ENCODE measurements at regions not wholly inside any gene's neighbourhood (a gene's known extent, or its start where the extent isn't known, plus 50 kb on each side); places are given as distances from the start of the nearest gene placed in this dataset.

GRCh38 chr6:169847141-169847674 lies 95.8 kb downstream of the ERMARD start:
- CTCF ChIA-PET: interaction anchor here (1.9 to 5.9 kb wide), 2 partner anchors 15 to 16 kb away, joined by 8 to 46 read pairs; no protein-coding TSS in a partner anchor
- Mint-ChIP-seq H3K4me1 (peaks cover 10% of the 10 kb centered on the region), H3K4me3 (no peak overlapping the region)

GRCh38 chr6:169846286-169847056 lies 95.0 kb downstream of the ERMARD start:
- CTCF ChIA-PET: interaction anchor here (0.6 to 5.9 kb wide), 2 partner anchors 14 to 57 kb away, joined by 3 to 46 read pairs; no protein-coding TSS in a partner anchor
- Mint-ChIP-seq H3K27me3 (ENCODE audit: low read depth) (no peaks in the 10 kb centered on the region), H3K36me3 (no peaks in the 10 kb centered on the region), H3K4me3 (no peak overlapping the region), H3K9me3 (no peaks in the 10 kb centered on the region), H3K27ac (no peak overlapping the region), H3K4me1 (0 out of 2 replicates have a peak, but pooled peaks cover 3% of the 10 kb centered on the region)
- TF ChIP-seq PRDM15 (CRISPR knock-in tag; IDR thresholded peaks at IDR 0.05) (no peak), E2F5 (CRISPR knock-in tag; IDR thresholded peaks at IDR 0.05) (no peak), MYBL2 (CRISPR knock-in tag; IDR thresholded peaks at IDR 0.05) (no peak)
- POLR2A ChIA-PET: interaction anchor here (0.6 kb wide), 1 partner anchor 605 kb away, joined by 4 read pairs; no protein-coding TSS in a partner anchor
- ATAC-seq (no peak), DNase-seq (ENCODE audit: low spot score) (no peak)

More at GRCh38 chr6:169847141-169847674, 95.8 kb downstream of the ERMARD start:
- Mint-ChIP-seq H3K9me3 (no peaks in the 10 kb centered on the region), H3K27me3 (ENCODE audit: low read depth) (no peaks in the 10 kb centered on the region), H3K27ac (no peak overlapping the region; the same call in 1 of the 2 replicates), H3K36me3 (no peaks in the 10 kb centered on the region)
- no peak for DNase-seq (ENCODE audit: low spot score)
- POLR2A ChIA-PET: no interaction called here
- ATAC-seq: no peak
- TF ChIP-seq, protein P1, sequence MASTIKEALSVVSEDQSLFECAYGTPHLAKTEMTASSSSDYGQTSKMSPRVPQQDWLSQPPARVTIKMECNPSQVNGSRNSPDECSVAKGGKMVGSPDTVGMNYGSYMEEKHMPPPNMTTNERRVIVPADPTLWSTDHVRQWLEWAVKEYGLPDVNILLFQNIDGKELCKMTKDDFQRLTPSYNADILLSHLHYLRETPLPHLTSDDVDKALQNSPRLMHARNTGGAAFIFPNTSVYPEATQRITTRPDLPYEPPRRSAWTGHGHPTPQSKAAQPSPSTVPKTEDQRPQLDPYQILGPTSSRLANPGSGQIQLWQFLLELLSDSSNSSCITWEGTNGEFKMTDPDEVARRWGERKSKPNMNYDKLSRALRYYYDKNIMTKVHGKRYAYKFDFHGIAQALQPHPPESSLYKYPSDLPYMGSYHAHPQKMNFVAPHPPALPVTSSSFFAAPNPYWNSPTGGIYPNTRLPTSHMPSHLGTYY (CRISPR knock-in tag; IDR thresholded peaks at IDR 0.05): no peak
- TF ChIP-seq TEAD1 (CRISPR knock-in tag; IDR thresholded peaks at IDR 0.05) (no peak), ATF2 (CRISPR knock-in tag; IDR thresholded peaks at IDR 0.05; ENCODE audit: borderline replicate concordance, low read depth) (no peak), OVOL2 (CRISPR knock-in tag; IDR thresholded peaks at IDR 0.05; ENCODE audit: borderline replicate concordance) (no peak), NR2C2 (CRISPR knock-in tag; IDR thresholded peaks at IDR 0.05) (no peak), ATF1 (CRISPR knock-in tag; IDR thresholded peaks at IDR 0.05) (no peak), SMAD3 (CRISPR knock-in tag; IDR thresholded peaks at IDR 0.05; ENCODE audit: borderline replicate concordance) (no peak), TCF7 (CRISPR knock-in tag; IDR thresholded peaks at IDR 0.05; ENCODE audit: low read depth) (no peak), ZBTB21 (CRISPR knock-in tag; IDR thresholded peaks at IDR 0.05; ENCODE audit: borderline replicate concordance) (no peak), ESRRA (CRISPR knock-in tag; IDR thresholded peaks at IDR 0.05; ENCODE audit: borderline replicate concordance) (no peak), ELF4 (CRISPR knock-in tag; IDR thresholded peaks at IDR 0.05; ENCODE audit: low read depth) (no peak), ZNF263 (CRISPR knock-in tag; IDR thresholded peaks at IDR 0.05; ENCODE audit: low read depth) (no peak), TEAD4 (CRISPR knock-in tag; IDR thresholded peaks at IDR 0.05) (no peak)
- TF ChIP-seq, protein P2, sequence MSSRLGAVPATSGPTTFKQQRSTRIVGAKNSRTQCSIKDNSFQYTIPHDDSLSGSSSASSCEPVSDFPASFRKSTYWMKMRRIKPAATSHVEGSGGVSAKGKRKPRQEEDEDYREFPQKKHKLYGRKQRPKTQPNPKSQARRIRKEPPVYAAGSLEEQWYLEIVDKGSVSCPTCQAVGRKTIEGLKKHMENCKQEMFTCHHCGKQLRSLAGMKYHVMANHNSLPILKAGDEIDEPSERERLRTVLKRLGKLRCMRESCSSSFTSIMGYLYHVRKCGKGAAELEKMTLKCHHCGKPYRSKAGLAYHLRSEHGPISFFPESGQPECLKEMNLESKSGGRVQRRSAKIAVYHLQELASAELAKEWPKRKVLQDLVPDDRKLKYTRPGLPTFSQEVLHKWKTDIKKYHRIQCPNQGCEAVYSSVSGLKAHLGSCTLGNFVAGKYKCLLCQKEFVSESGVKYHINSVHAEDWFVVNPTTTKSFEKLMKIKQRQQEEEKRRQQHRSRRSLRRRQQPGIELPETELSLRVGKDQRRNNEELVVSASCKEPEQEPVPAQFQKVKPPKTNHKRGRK (CRISPR knock-in tag; IDR thresholded peaks at IDR 0.05; ENCODE audit: borderline replicate concordance): no peak
- TF ChIP-seq, protein P3, sequence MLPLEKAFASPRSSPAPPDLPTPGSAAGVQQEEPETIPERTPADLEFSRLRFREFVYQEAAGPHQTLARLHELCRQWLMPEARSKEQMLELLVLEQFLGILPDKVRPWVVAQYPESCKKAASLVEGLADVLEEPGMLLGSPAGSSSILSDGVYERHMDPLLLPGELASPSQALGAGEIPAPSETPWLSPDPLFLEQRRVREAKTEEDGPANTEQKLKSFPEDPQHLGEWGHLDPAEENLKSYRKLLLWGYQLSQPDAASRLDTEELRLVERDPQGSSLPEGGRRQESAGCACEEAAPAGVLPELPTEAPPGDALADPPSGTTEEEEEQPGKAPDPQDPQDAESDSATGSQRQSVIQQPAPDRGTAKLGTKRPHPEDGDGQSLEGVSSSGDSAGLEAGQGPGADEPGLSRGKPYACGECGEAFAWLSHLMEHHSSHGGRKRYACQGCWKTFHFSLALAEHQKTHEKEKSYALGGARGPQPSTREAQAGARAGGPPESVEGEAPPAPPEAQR (CRISPR knock-in tag; IDR thresholded peaks at IDR 0.05): no peak
- TF ChIP-seq, protein P4, sequence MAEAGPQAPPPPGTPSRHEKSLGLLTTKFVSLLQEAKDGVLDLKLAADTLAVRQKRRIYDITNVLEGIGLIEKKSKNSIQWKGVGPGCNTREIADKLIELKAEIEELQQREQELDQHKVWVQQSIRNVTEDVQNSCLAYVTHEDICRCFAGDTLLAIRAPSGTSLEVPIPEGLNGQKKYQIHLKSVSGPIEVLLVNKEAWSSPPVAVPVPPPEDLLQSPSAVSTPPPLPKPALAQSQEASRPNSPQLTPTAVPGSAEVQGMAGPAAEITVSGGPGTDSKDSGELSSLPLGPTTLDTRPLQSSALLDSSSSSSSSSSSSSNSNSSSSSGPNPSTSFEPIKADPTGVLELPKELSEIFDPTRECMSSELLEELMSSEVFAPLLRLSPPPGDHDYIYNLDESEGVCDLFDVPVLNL (CRISPR knock-in tag; IDR thresholded peaks at IDR 0.05; ENCODE audit: borderline replicate concordance, low read depth): no peak
- TF ChIP-seq, protein P5, sequence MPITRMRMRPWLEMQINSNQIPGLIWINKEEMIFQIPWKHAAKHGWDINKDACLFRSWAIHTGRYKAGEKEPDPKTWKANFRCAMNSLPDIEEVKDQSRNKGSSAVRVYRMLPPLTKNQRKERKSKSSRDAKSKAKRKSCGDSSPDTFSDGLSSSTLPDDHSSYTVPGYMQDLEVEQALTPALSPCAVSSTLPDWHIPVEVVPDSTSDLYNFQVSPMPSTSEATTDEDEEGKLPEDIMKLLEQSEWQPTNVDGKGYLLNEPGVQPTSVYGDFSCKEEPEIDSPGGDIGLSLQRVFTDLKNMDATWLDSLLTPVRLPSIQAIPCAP (CRISPR knock-in tag; IDR thresholded peaks at IDR 0.05): no peak

Data from WTC11 (cell line).